ENCODE measurements at regions not wholly inside any gene's neighbourhood (a gene's known extent, or its start where the extent isn't known, plus 50 kb on each side); places are given as distances from the start of the nearest gene placed in this dataset.

- DNase-seq (ENCODE audit: low read depth in 3 of 3), result no peak
Measured at GRCh38 chr1:8203056-8203455, 114.9 kb upstream of the SLC45A1 start.

- no peak for DNase-seq (ENCODE audit: low read depth in 3 of 3)
Measured at GRCh38 chr1:8202182-8202905, 115.6 kb upstream of the SLC45A1 start.

GRCh38 chr1:8201331-8201861 lies 116.5 kb upstream of the SLC45A1 start:
- no peak for DNase-seq (ENCODE audit: low read depth in 3 of 3)

- DNase-seq (ENCODE audit: low read depth in 3 of 3), result no peak
Measured at GRCh38 chr1:8200317-8201115, 117.4 kb upstream of the SLC45A1 start.

GRCh38 chr1:8198522-8198921 lies 119.4 kb upstream of the SLC45A1 start:
- DNase-seq (ENCODE audit: low read depth in 3 of 3), result no peak

GRCh38 chr1:8197493-8198282 lies 120.2 kb upstream of the SLC45A1 start:
- no peak for DNase-seq (ENCODE audit: low read depth in 3 of 3)

- no peak for DNase-seq (ENCODE audit: low read depth in 3 of 3)
Measured at GRCh38 chr1:8194481-8195227, 123.3 kb upstream of the SLC45A1 start.

- no peak for DNase-seq (ENCODE audit: low read depth in 3 of 3)
Measured at GRCh38 chr1:8193840-8194406, 124.0 kb upstream of the SLC45A1 start.

- DNase-seq (ENCODE audit: low read depth in 3 of 3), result no peak
Measured at GRCh38 chr1:8191474-8191873, 126.4 kb upstream of the SLC45A1 start.

- DNase-seq (ENCODE audit: low read depth in 3 of 3), result no peak
Measured at GRCh38 chr1:8189931-8190483, 127.9 kb upstream of the SLC45A1 start.

GRCh38 chr1:8185400-8185799 lies 132.5 kb upstream of the SLC45A1 start:
- DNase-seq (ENCODE audit: low read depth in 3 of 3), result no peak

GRCh38 chr1:8184301-8184700 lies 133.6 kb upstream of the SLC45A1 start:
- no peak for DNase-seq (ENCODE audit: low read depth in 3 of 3)

- no peak for DNase-seq (ENCODE audit: low read depth in 3 of 3)
Measured at GRCh38 chr1:8182034-8182761, 135.7 kb upstream of the SLC45A1 start.

- DNase-seq (ENCODE audit: low read depth in 3 of 3), result no peak
Measured at GRCh38 chr1:8179132-8179793, 138.7 kb upstream of the SLC45A1 start.

GRCh38 chr1:8176279-8176678 lies 141.6 kb upstream of the SLC45A1 start:
- no peak for DNase-seq (ENCODE audit: low read depth in 3 of 3)

GRCh38 chr1:8174807-8175206 lies 143.1 kb upstream of the SLC45A1 start:
- DNase-seq (ENCODE audit: low read depth in 3 of 3), result no peak

- DNase-seq (ENCODE audit: low read depth in 3 of 3), result no peak
Measured at GRCh38 chr1:8171751-8172464, 145.8 kb upstream of the ERRFI1 start.

GRCh38 chr1:8170059-8170835 lies 144.1 kb upstream of the ERRFI1 start:
- no peak for DNase-seq (ENCODE audit: low read depth in 3 of 3)

Data from stimulated activated CD4-positive, alpha-beta T cell treated with anti-CD3 and anti-CD28 coated beads, TNF-alpha, amount 100 ng/mL, for 24 hours (primary cell).